ENCODE measurements at regions not wholly inside any gene's neighbourhood (a gene's known extent, or its start where the extent isn't known, plus 50 kb on each side); places are given as distances from the start of the nearest gene placed in this dataset.
"Not testable (repeated sequence)": the region's sequence is repeated elsewhere in the genome, so short reads cannot be mapped to it uniquely, and the experiment has no call there.

DNA sequence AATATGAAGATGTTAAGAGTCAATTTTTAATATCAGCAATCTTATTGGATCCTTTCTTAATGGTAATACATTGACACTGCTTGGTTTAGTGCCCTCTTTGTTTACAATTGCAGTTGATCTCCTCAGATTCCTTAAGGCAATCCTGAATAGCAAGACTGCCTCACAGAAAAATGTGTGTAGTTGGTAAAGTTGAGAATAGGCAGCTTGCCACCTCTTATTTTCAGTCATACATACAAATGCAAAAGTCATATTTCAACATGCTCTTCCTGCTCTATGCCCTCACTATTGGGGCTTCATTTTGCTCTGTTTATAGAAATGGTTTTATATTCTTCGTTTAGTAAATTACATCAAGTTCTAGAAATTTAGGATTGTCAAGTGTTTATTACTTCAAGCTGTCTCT lies 661.1 kb upstream of the ANKRD30A start:
- TF ChIP-seq, protein P1, sequence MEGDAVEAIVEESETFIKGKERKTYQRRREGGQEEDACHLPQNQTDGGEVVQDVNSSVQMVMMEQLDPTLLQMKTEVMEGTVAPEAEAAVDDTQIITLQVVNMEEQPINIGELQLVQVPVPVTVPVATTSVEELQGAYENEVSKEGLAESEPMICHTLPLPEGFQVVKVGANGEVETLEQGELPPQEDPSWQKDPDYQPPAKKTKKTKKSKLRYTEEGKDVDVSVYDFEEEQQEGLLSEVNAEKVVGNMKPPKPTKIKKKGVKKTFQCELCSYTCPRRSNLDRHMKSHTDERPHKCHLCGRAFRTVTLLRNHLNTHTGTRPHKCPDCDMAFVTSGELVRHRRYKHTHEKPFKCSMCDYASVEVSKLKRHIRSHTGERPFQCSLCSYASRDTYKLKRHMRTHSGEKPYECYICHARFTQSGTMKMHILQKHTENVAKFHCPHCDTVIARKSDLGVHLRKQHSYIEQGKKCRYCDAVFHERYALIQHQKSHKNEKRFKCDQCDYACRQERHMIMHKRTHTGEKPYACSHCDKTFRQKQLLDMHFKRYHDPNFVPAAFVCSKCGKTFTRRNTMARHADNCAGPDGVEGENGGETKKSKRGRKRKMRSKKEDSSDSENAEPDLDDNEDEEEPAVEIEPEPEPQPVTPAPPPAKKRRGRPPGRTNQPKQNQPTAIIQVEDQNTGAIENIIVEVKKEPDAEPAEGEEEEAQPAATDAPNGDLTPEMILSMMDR (conservative IDR thresholded peaks at IDR 0.05), result no peak
- TF ChIP-seq ZFX (IDR thresholded peaks at IDR 0.05), result no peak
- H3K27ac ChIP-seq, result no peak overlapping the region

DNA sequence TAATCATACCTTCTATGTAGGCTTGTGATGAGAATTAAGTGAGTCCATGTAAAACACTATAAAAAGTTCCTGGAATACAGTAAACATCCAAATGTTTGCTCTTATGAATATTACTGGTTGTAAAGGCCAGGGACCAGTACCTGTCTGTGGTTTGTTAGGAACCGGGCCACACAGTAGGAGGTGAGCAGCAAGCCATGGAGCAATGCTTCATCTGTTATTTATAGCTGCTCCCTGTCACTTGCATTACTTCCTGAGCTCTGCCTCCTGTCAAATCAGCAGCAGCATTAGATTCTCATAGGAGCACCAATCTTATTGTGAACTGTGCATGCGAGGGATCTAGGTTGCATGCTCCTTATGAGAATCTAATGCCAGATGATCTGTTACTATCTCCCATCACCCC lies 662.0 kb upstream of the ANKRD30A start:
- TF ChIP-seq ZFX (IDR thresholded peaks at IDR 0.05), result no peak
- TF ChIP-seq, protein P1 (conservative IDR thresholded peaks at IDR 0.05), result no peak
- H3K27ac ChIP-seq, result no peak overlapping the region

DNA sequence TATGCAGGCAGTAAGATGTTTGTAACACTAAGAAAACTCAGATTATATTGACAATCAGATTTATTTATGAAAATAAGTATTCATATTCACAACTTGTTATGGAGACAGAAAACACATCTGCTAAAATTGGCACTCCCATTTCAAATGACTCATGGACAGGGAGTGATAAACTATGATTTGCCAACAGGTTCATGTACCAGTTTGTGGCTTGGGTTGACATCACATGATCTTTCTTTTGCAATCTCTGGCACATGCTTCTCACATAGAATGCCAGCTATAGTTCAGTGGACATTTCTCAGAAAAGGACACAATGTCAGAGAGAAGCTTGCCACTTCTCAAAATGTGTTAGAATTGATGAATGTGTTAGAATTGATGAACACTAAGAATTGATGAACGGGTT lies 663.2 kb upstream of the ANKRD30A start:
- TF ChIP-seq, protein P1 (conservative IDR thresholded peaks at IDR 0.05), result no peak
- no peak for TF ChIP-seq ZFX (IDR thresholded peaks at IDR 0.05)

DNA sequence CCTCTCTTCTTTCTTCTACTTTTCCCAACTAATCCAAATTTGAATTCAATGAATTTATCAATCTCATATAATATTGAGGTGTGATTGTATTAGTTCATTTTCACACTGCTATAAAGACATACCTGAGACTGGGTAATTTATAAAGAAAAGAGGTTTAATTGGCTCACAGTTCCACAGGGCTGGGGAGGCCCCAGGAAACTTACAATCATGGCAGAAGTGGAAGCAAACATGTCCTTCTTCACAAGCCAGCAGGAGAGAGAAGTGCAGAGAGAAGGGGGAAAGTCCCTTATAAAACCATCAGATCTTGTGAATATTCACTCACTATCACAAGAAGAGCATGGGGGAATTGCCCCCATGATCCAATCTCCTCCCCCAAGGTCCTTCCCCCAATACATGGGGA lies 667.0 kb upstream of the ANKRD30A start:
- H3K27ac ChIP-seq, result not testable (repeated sequence)

More for the DNA sequence above, 663.2 kb upstream of the ANKRD30A start:
- no peak overlapping the region for H3K27ac ChIP-seq

GRCh38 chr10:36457751-36458150 lies 667.6 kb upstream of the ANKRD30A start:
- H3K27ac ChIP-seq, result no peak overlapping the region
- TF ChIP-seq ZFX (IDR thresholded peaks at IDR 0.05), result no peak
- TF ChIP-seq, protein P1 (conservative IDR thresholded peaks at IDR 0.05), result no peak

DNA sequence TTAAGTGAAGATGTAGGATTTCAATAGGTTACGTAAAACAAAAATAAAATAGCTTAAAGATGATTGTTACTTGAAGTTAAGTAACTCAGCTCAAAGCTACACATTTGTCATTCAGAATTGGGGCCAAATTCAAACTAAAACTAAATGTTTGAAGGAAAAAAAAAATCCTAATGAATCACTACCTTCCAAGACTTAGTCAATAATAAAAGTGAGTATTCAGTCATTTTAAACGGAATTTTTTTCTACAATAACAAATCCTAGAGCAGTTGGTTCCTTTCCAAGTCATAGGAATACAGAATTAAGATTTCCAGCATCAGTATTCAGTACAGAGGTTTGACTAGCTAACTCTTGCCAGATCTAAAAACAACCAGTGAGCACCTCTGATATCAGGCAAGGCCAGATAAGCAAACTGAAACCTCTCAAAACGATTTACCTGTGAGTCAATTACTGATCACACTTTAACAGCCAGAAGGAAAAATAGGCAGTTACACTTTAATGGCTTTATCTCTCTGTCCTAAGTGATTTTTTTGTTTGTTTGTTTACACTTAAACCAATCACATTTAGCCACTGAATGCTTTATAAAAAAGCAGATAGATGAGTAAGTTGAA lies 669.8 kb upstream of the ANKRD30A start:
- TF ChIP-seq, protein P1 (conservative IDR thresholded peaks at IDR 0.05), result no peak
- TF ChIP-seq ZFX (IDR thresholded peaks at IDR 0.05), result no peak
- no peak overlapping the region for H3K27ac ChIP-seq

DNA sequence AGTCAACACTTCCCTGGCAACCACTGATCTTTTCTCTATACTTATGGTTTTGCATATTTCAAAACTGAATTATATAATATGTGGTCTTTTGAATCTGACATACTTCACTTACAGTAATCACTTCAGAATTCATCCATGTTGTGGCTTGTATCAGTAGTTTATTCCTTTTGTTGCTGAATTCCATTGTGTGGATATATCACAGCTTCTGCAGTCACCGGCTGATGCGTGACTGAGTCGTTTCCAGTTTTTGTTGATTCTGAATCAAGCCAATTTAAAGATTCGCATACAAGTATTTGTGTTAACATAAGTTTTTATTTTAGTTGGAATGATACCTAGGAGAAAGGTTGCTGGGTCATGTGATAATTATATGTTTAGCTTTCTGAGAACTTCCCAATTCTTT lies 672.5 kb upstream of the ANKRD30A start:
- no peak for TF ChIP-seq ZFX (IDR thresholded peaks at IDR 0.05)
- TF ChIP-seq, protein P1 (conservative IDR thresholded peaks at IDR 0.05), result no peak
- H3K27ac ChIP-seq, result no peak overlapping the region

DNA sequence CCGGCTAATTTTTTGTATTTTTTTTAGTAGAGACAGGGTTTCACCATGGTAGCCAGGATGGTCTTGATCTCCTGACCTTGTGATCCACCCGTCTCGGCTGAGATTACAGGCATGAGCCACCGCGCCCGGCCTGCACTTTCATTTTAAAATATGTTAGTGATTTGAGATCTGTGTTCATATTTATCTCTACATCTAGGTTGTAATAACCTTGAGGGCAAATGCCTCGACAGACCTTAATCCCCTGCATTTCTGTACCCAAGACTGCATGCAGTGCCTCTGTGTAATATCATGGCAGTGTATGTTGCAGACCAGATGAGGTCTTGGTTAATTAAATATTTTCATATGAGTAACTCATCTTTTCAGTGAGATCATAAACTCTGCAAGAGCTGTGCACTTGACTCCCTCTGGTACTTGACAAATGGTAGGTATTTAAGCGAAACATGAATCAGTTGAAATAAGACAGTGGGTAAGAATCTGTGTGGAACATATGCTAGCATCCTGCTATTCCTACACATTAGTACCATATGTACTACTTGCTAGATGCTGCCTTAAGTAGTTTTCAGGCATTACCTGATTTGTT lies 673.9 kb upstream of the ANKRD30A start:
- no peak for TF ChIP-seq ZFX (IDR thresholded peaks at IDR 0.05)
- TF ChIP-seq, protein P1 (conservative IDR thresholded peaks at IDR 0.05), result no peak
- H3K27ac ChIP-seq, result no peak overlapping the region

All from C4-2B (cell line).